GM21576 (cell line): ENCODE measurements at regions not wholly inside any gene's neighbourhood (a gene's known extent, or its start where the extent isn't known, plus 50 kb on each side); places are given as distances from the start of the nearest gene placed in this dataset.
"Not testable (repeated sequence)": the region's sequence is repeated elsewhere in the genome, so short reads cannot be mapped to it uniquely, and the experiment has no call there.

ENCODE experiments used
- ATAC-seq: cut with Tn5 transposase; IDR thresholded peaks from one replicate; pipeline ENCODE4 v1.9.1; 2021; ENCODE audit warnings: mild to moderate bottlenecking, moderate library complexity; ENCODE audit not compliant: unreplicated experiment

GRCh38 chr6:26173836-26174145 is 86.6 kb downstream of the HFE start:
- no peak for ATAC-seq

- ATAC-seq = no peak
Measured at GRCh38 chr6:26175033-26175427, 87.8 kb downstream of the HFE start.

DNA sequence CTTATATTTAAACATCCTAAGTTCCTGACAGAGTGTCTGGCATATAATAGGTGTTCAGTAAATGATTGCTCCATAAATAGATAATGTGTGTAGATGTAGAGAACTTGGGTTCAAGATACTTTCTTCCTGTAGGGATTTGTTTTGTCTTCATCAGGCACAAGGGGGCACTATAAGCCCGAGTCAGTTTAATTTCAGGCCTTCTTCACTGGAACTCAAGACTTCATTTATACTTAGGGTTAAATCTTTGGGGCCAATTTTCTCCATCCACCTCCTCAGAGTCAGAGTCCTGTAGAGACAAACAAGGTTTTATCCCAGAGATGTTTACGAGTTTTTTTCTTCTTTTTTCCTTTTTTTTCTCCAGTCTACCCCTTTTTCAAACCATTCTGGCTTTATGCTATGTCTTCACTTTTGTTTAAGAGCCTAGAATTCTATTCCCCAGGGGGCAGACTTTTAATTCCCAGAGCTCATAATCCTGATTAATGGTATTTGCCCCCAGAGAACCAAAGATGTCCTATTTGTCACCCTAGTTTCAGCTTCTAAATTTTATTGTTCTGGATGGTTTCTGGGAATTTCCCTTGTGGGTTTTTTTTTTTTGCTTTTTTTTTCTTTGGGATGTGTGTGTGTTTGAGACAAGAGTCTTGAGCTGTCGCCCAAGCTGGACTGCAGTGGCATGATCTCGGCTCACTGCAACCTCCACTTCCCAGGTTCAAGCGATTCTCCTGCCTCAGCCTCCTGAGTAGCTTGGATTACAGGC is 88.4 kb downstream of the HFE start:
- no peak for ATAC-seq

GRCh38 chr6:26179675-26180074 is 92.4 kb downstream of the HFE start:
- ATAC-seq = no peak

- ATAC-seq = no peak
Measured at GRCh38 chr6:26180346-26180745, 93.1 kb downstream of the HFE start.

DNA sequence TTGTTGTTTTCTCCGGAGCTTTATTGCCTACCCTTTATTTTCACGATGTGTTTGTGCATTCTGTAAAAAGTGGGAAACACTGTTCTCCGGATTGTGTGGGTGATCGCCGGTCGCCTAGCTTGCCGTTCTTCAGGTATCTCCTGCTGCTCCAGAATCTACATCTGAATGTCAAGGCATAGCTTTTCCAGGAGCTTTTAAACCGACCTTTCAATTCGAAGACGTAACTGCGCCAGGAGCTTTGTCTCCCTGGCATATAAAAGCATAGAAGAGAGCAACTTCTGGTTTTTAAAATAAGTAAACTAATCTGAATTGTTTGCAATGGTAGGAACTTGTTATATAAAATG is 96.0 kb downstream of the HFE start:
- ATAC-seq = no peak

DNA sequence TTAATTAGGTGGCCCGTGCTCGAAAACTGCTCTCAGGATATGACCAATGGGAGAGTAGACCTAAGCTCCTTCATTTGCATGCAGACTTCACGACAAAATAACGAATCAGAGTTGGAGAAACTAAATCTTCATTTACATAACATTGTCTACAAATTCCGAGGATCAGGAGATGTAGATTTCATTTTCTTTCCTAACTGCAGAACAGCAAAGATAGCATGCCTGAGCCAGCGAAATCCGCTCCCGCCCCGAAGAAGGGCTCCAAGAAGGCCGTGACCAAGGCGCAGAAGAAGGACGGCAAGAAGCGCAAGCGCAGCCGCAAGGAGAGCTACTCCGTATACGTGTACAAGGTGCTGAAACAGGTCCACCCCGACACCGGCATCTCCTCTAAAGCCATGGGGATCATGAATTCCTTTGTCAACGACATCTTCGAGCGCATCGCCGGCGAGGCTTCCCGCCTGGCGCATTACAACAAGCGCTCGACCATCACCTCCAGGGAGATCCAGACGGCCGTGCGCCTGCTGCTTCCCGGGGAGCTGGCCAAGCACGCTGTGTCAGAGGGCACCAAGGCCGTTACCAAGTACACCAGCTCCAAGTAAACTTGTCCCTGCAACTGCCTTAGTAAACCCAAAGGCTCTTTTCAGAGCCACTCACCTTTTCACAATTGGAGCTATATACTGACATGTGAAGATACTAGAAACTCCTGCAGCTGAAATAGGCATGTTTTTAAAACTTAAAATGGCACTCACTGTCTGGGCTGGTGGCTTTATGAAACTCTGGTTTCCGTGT is 96.5 kb downstream of the HFE start:
- no peak for ATAC-seq

- no peak for ATAC-seq
Measured at GRCh38 chr6:26184367-26184891, 97.2 kb downstream of the HFE start.

GRCh38 chr6:26185004-26185403 is 97.8 kb downstream of the HFE start:
- ATAC-seq = no peak

DNA sequence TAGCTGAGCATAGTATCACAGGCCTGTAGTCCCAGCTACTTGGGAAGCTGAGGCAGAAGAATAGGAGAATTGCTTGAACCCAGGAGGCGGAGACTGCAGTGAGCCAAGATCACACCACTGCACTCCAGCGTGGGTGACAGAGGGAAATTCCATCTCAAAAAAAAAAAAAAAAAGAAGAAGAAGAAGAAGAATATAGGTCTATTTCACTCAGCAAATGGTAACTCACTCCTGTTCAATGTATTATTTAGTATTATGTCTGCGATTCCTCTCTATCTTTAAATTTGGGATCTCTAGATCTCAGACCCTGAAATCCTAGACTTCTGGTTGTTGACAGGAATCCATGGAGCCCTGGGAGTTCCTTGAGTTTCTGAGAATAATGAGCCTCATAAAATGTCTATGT is 98.6 kb downstream of the HFE start:
- ATAC-seq = no peak

DNA sequence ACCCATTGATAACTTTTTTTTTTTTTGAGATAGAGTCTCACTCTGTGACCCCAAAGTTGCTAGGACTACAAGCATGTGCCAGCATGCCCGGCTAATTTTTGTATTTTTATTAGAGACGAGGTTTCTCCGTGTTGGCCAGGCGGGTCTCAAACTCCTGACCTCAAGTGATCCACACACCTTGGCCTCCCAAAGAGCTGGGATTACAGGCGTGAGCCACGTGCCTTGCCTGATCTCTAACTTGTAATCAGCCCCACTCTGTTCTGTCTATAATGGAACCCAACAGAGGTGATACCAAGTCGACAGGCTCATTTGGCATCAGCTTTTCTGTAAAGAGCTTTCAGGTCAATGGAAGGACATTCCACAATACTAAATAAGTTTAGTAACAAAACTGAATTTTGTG is 99.4 kb downstream of the HFE start:
- no peak for ATAC-seq

DNA sequence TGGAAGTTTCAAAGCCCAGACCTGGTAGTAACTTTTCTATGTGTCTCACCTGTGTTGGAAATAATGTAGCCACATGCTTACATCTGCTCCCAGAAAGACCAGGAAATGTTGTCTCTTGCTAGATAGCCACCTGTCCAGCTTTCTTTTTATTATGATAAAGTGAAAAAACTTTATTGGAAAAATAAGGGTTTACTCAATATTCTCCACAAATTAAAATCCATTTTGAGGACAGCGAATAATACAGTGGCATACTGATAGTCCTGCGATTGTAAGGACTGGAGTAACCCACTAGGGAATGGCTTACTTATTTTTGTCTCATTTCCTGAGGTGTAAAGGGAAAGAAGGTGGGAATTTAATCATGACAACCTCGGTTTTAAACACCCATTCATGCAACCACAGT is 100.1 kb downstream of the HFE start:
- no peak for ATAC-seq

- ATAC-seq = peak; percentile 15
Measured at GRCh38 chr6:26187981-26188635, 100.9 kb downstream of the HFE start.

- ATAC-seq = not testable (repeated sequence)
Measured at GRCh38 chr6:26191512-26191911, 104.3 kb downstream of the HFE start.

DNA sequence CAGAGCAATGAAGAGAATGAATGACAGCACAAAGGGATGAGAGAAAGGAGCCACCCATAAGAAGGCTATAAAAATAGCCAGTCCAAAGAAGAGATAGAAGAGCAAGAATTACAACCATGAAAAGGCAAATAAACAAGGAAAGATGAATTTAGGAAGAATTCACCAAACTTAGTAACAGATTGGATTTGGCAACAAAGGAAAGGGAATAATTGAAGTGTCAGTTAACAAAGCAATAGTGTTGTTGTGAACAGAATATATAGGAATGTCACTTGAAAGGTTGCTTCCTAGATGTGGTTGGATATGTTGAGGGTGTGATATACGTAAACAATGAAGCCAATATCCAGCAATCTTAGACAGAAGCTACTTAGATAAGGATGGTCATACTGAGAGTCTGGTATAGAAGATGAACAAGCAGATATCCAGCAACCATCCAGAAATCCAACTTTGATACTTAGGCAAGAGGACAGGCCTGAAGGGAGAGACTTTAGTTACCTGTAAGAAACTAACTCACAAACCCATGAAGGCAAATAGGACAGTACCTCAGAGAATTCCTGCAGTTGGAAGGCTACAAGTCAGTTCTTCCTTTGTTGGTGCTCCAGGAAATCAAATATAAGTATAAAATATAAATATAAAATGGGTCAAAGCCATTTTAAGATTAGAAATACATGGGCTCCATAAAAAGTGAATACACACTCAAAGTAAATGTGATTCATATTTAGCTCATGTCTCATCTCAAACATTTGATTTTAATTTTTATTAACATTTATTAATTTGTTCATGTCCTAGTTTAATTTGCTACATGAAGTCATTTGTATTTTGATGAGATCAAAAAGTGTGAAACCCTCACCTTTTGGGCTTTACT is 106.5 kb downstream of the HFE start:
- no peak for ATAC-seq

DNA sequence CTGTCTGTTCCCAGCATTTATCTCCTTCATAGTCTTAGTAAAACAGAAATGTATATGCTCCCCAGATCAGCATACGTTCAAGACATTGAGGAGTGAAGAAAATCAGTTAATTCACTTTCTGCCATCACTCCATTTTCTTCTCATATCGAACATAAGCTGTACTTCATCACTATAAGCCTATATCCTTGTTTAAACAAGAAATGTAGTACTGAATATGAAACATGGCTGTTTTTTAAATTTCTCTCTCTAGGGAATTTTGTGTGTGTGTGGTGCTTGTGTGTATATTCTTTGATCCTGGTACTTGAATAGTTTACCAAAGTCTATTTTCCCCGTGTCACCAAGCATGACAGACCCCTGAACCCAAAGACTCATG is 107.1 kb downstream of the HFE start:
- ATAC-seq = no peak

DNA sequence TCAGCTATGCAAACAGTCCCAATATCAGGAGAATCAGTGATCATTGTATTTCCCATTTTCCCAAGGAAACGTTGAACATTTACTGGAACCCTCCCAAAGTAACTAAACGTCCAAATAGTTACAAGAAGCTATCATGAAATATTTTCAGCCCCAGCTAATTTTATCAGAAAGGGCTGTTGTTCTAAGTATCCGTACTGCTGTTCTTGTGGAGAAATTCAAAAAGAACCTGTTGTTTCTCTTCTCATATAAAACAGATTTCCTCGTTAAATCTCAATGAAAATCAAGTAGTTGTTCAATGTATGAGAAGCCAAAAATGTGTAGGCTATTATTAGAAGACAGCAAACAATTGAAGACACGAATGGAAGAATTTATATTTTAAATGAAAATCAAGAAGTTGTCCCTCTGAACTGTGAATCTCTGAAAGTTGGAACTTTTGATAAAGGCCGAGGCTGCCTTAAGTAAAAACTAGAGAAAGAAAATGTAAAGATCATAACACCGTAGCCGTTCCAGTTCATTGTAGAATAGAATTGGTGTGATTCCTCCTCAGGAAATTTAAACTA is 107.7 kb downstream of the HFE start:
- no peak for ATAC-seq

GRCh38 chr6:26195376-26195923 is 108.2 kb downstream of the HFE start:
- peak; percentile 32 for ATAC-seq

- no peak for ATAC-seq
Measured at GRCh38 chr6:26195924-26196845, 109.0 kb downstream of the HFE start.
